Endothelial cell of umbilical vein (primary cell): ENCODE measurements at regions not wholly inside any gene's neighbourhood (a gene's known extent, or its start where the extent isn't known, plus 50 kb on each side); places are given as distances from the start of the nearest gene placed in this dataset.

Source experiments
- BruUV-seq: library from RNA; stranded (reverse); fragments of 400-500 nt; replicated peaks from 2 replicates; lab custom pipeline; 2021; lab: Mats Ljungman, UMichigan
- CTCF ChIA-PET: fragments of 300-600, 350-600 bp; sonication (Branson Sonifier 250); formaldehyde crosslinking; loops from one replicate; lab custom pipeline; 2021; ENCODE audit warnings: antibody characterized with exemption, inconsistent platforms; lab: Charles Lee
- POLR2A ChIA-PET: fragments of 300-600, 350-600 bp; sonication (Branson Sonifier 250); formaldehyde crosslinking; loops from one replicate; lab custom pipeline; 2021; ENCODE audit warnings: antibody characterized with exemption, inconsistent platforms; lab: Charles Lee
- DNase-seq: peaks from one replicate; pipeline ENCODE4 v3.0.0-alpha.2; 2011; ENCODE audit warnings: low read depth, low spot score
- FAIRE-seq: peaks from 2 replicates; lab custom pipeline; 2011; peaks lifted over from hg19 to GRCh38; lab: Jason Lieb, UNC
- H2AFZ ChIP-seq: 2 replicates; pipeline ENCODE4 v1.6.0; 2012; ENCODE audit warnings: low read depth, low read length, control low read depth, inconsistent platforms
- H3K27ac ChIP-seq: 2 replicates; pipeline ENCODE4 v1.5.1; 2011; ENCODE audit warnings: low read depth, mild to moderate bottlenecking, control low read depth, low read length, moderate library complexity; ENCODE audit not compliant: insufficient read depth
- H3K27me3 ChIP-seq, 2 experiments: 2 replicates each; pipeline versions ENCODE4 v1.6.0 to v1.6.1; 2011; ENCODE audit warnings: low read length in 2 of 2, mixed read lengths in 1 of 2; ENCODE audit not compliant: control insufficient read depth in 2 of 2, insufficient read depth in 2 of 2
- H3K36me3 ChIP-seq, 2 experiments: 2 replicates in 1 of 2; 3 replicates in 1 of 2; pipeline ENCODE4 v1.5.1; 2011; ENCODE audit warnings: low read length in 2 of 2, mild to moderate bottlenecking in 1 of 2, moderate library complexity in 1 of 2; ENCODE audit not compliant: control insufficient read depth in 2 of 2, insufficient read depth in 2 of 2; ENCODE audit errors: extremely low read depth in 1 of 2
- H3K4me1 ChIP-seq: 3 replicates; pipeline ENCODE4 v1.5.1; 2011; ENCODE audit warnings: mild to moderate bottlenecking, low read length; ENCODE audit not compliant: control insufficient read depth, insufficient read depth; ENCODE audit errors: extremely low read depth
- H3K4me2 ChIP-seq: 2 replicates; pipeline ENCODE4 v1.6.1; 2011; ENCODE audit warnings: low read length, control low read depth, mixed read lengths; ENCODE audit not compliant: insufficient read depth
- H3K4me3 ChIP-seq, 3 experiments: fragments of 200-600 bp in 1 of 3; sonication (generic), shearing (Covaris generic) in 1 of 3; replicated peaks in 1 of 3; 2 replicates each; pipeline ENCODE4 v1.5.1; 2011 to 2016; ENCODE audit warnings: control low read depth in 3 of 3, low read length in 3 of 3, mild to moderate bottlenecking in 2 of 3, inconsistent platforms in 1 of 3, low read depth in 1 of 3, moderate library complexity in 1 of 3; ENCODE audit not compliant: insufficient read depth in 1 of 3
- H3K79me2 ChIP-seq: 2 replicates; pipeline ENCODE4 v1.6.0; 2012; ENCODE audit warnings: low read length, inconsistent platforms; ENCODE audit not compliant: control insufficient read depth, insufficient read depth
- H3K9ac ChIP-seq: replicated peaks from 2 replicates; pipeline ENCODE3; 2011; ENCODE audit warnings: low read length, control low read depth; ENCODE audit not compliant: insufficient read depth; ENCODE audit errors: extremely low read depth
- H3K9me1 ChIP-seq: replicated peaks from 3 replicates; pipeline ENCODE4 v1.6.0; 2011; ENCODE audit warnings: mild to moderate bottlenecking, low read length; ENCODE audit not compliant: control insufficient read depth, insufficient read depth; ENCODE audit errors: extremely low read depth
- H3K9me3 ChIP-seq: replicated peaks from 2 replicates; pipeline ENCODE4 v1.5.1; 2012; ENCODE audit warnings: low read length, inconsistent platforms; ENCODE audit not compliant: control insufficient read depth, insufficient read depth
- H4K20me1 ChIP-seq: replicated peaks from 2 replicates; pipeline ENCODE3; 2011; ENCODE audit warnings: mild to moderate bottlenecking, low read length; ENCODE audit not compliant: control insufficient read depth, insufficient read depth; ENCODE audit errors: extremely low read depth
- EZH2 ChIP-seq: IDR thresholded peaks from 2 replicates; pipeline ENCODE4 v1.6.1; 2012; ENCODE audit warnings: borderline replicate concordance, low read depth, mild to moderate bottlenecking, moderate library complexity, low read length, inconsistent platforms; ENCODE audit not compliant: severe bottlenecking
- FOS ChIP-seq: IDR thresholded peaks from 2 replicates; pipeline ENCODE4 v1.6.1; 2011; ENCODE audit warnings: mild to moderate bottlenecking, low read length, moderate library complexity, borderline replicate concordance; ENCODE audit not compliant: insufficient read depth
- GATA2 ChIP-seq: IDR thresholded peaks from 2 replicates; pipeline ENCODE4 v1.7.0; 2011; ENCODE audit warnings: low read depth, mild to moderate bottlenecking, moderate library complexity, mixed read lengths, low read length; ENCODE audit not compliant: insufficient read length, insufficient read depth
- JUN ChIP-seq: IDR thresholded peaks from 2 replicates; pipeline ENCODE4 v1.6.1; 2011; ENCODE audit warnings: borderline replicate concordance, low read depth; ENCODE audit not compliant: insufficient read length, insufficient read depth
- MYC ChIP-seq: IDR thresholded peaks from one replicate; pipeline ENCODE4 v1.6.1; 2011; ENCODE audit warnings: mild to moderate bottlenecking, low read depth, low read length
- POLR2A ChIP-seq: IDR thresholded peaks from 2 replicates; pipeline ENCODE4 v1.6.1; 2012; ENCODE audit warnings: low read depth, mild to moderate bottlenecking, control low read depth, low read length
- POLR2AphosphoS5 ChIP-seq: IDR thresholded peaks from 2 replicates; pipeline ENCODE4 v1.6.1; 2012; ENCODE audit warnings: low read depth, mild to moderate bottlenecking, control low read depth, low read length, moderate library complexity; ENCODE audit not compliant: insufficient read depth
- dilution Hi-C: fragments of 300-500 bp; cut with MboI; formaldehyde crosslinking; loops from one replicate; pipeline ENCODE4 v1.15.0; 2019; ENCODE audit warnings: low sequenced_read_pairs; ENCODE audit not compliant: extremely low pct_ligation_motif_present
- intact Hi-C: fragments of 100-400 bp; cut with micrococcal nuclease; formaldehyde crosslinking; loops from one replicate; pipeline ENCODE4 v1.10.0; 2022
- TF ChIP-seq, protein P1 (sequence below): IDR thresholded peaks from 2 replicates; pipeline ENCODE4 v1.6.1; 2011; ENCODE audit not compliant: insufficient read depth, insufficient read length
- TF ChIP-seq, protein P2 (sequence below), 2 donors: IDR thresholded peaks; 1 replicate in 1 of 2; 2 replicates in 1 of 2; pipeline ENCODE4 v1.5.1; 2011; ENCODE audit warnings: low read length in 2 of 2, mild to moderate bottlenecking in 2 of 2, moderate library complexity in 2 of 2, control low read depth in 1 of 2, inconsistent platforms in 1 of 2, low read depth in 1 of 2; ENCODE audit not compliant: insufficient read depth in 1 of 2; ENCODE audit errors: extremely low read depth in 1 of 2

DNA sequence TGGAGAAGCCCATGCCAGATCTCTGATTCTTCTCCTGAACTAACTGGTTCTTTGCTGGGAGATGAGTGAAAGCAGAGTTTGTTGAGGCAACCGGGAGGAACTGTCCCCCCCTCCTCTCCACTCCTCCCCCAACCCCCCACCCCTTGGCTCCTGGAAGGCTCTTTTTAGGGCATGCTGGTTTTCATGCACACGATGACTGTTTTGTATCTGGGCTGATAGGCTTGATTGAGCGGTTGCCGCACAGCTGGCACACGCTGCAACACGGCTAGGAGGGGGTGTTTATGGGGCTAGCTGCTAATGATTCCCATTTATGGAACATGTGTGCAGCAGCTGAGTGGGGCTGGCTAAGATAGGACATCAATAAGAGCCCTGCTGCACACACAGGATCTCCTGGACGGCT, 137.2 kb downstream of the SMIM20 start:
- Histone ChIP-seq H2AFZ (no peak overlapping the region), H3K4me1 (no peaks in the 10 kb centered on the region), H3K27me3 (no peaks in the 10 kb centered on the region), H3K4me2 (no peak overlapping the region), H3K27ac (no peak overlapping the region), H3K4me3 (no peak overlapping the region), H3K9me3 (no peaks in the 10 kb centered on the region), H3K36me3 (no peaks in the 10 kb centered on the region), H3K9ac (no peak overlapping the region), H4K20me1 (no peaks in the 10 kb centered on the region), H3K79me2 (no peaks in the 10 kb centered on the region), H3K9me1 (no peaks in the 10 kb centered on the region)
- dilution Hi-C loops (no loop called here), intact Hi-C loops (no loop called here)
- POLR2A ChIA-PET: no interaction called here
- no peak for TF ChIP-seq EZH2
- no peak for TF ChIP-seq POLR2AphosphoS5
- TF ChIP-seq, protein P1, sequence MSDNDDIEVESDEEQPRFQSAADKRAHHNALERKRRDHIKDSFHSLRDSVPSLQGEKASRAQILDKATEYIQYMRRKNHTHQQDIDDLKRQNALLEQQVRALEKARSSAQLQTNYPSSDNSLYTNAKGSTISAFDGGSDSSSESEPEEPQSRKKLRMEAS: no peak
- TF ChIP-seq JUN: no peak
- TF ChIP-seq POLR2A: no peak
- TF ChIP-seq GATA2: no peak
- TF ChIP-seq FOS: no peak
- TF ChIP-seq, protein P2, sequence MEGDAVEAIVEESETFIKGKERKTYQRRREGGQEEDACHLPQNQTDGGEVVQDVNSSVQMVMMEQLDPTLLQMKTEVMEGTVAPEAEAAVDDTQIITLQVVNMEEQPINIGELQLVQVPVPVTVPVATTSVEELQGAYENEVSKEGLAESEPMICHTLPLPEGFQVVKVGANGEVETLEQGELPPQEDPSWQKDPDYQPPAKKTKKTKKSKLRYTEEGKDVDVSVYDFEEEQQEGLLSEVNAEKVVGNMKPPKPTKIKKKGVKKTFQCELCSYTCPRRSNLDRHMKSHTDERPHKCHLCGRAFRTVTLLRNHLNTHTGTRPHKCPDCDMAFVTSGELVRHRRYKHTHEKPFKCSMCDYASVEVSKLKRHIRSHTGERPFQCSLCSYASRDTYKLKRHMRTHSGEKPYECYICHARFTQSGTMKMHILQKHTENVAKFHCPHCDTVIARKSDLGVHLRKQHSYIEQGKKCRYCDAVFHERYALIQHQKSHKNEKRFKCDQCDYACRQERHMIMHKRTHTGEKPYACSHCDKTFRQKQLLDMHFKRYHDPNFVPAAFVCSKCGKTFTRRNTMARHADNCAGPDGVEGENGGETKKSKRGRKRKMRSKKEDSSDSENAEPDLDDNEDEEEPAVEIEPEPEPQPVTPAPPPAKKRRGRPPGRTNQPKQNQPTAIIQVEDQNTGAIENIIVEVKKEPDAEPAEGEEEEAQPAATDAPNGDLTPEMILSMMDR (IDR thresholded peaks at IDR 0.05; ENCODE audit: extremely low read depth in 1 of 2, insufficient read depth in 1 of 2, low read depth in 1 of 2, low read length in 2 of 2): no peak
- TF ChIP-seq MYC: no peak
- DNase-seq (no peak), FAIRE-seq (no peak)
- CTCF ChIA-PET: no interaction called here
- BruUV-seq: no TSS peak
